Prostate gland (tissue), 2 donors: ENCODE measurements at regions not wholly inside any gene's neighbourhood (a gene's known extent, or its start where the extent isn't known, plus 50 kb on each side); places are given as distances from the start of the nearest gene placed in this dataset.

Experiments
- DNase-seq: peaks from one replicate; pipeline ENCODE4 v3.0.0-alpha.2; 2019; ENCODE audit warnings: low spot score
- H3K27ac ChIP-seq, 2 donors: fragments of 200-600 bp; sonication (generic); 2 replicates each; pipeline ENCODE4 v1.5.1; 2017 to 2019
- H3K27me3 ChIP-seq: fragments of 200-600 bp; sonication (generic); replicated peaks from 2 replicates; pipeline ENCODE4 v1.5.1; 2019; ENCODE audit not compliant: insufficient read depth
- H3K36me3 ChIP-seq, 2 donors: fragments of 200-600 bp; sonication (generic); 1 replicate in 1 of 2; 2 replicates in 1 of 2; pipeline versions ENCODE4 v1.5.1 to v1.8.1; 2017 to 2019
- H3K4me1 ChIP-seq: fragments of 200-600 bp; sonication (generic); replicated peaks from 2 replicates; pipeline ENCODE4 v1.5.1; 2019
- H3K4me3 ChIP-seq, 2 donors: fragments of 200-600 bp; sonication (generic); 2 replicates each; pipeline ENCODE4 v1.5.1; 2017 to 2019
- H3K9me3 ChIP-seq: fragments of 200-600 bp; sonication (generic); 2 replicates; pipeline ENCODE4 v1.5.1; 2017
- POLR2A ChIP-seq: fragments of 450-650 bp; IDR thresholded peaks from one replicate; pipeline ENCODE4 v1.6.1; 2016; ENCODE audit warnings: antibody characterized with exemption, mild to moderate bottlenecking
- POLR2AphosphoS5 ChIP-seq: sonication (generic); formaldehyde crosslinking; IDR thresholded peaks from one replicate; pipeline ENCODE4 v1.6.1; 2017; ENCODE audit warnings: antibody characterized with exemption
- WGBS: methylation state at CpG from one replicate; pipeline ENCODE4 v1.1.5; 2018; 5-methylcytosine and 5-hydroxymethylcytosine counted together
- intact Hi-C: fragments of 100-400 bp; cut with DNase I; formaldehyde crosslinking; loops from one replicate; pipeline ENCODE4 v1.14.2; 2022
- TF ChIP-seq, protein P1 (sequence below), 4 experiments: fragments of 200-600 bp in 2 of 4; fragments of 450-650 bp in 2 of 4; sonication (generic) in 2 of 4; IDR thresholded peaks; 1 replicate in 3 of 4; 2 replicates in 1 of 4; pipeline ENCODE4 v1.5.1; 2016 to 2019; ENCODE audit warnings: antibody characterized with exemption in 4 of 4, mild to moderate bottlenecking in 2 of 4, moderate library complexity in 2 of 4

DNA sequence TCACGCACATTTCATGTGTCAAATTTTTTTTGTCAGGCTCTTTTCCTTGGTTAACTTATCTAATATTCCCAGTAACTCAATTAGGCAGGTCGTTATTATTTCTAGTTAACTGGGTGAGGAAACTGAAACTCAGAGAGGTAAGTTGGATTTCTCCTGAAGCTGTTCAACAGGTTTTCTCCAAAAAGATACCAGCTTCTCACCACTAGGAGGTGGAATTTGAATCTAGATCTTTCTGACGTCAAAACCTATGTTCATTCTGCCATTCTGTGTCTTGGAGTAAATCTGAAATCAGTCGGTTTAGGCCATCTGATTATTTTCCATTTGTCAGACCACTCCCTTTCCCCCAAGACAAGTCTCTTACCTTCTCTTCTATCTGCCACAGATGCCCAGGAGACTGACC lies 572.9 kb downstream of the ACTL7B start:
- Histone ChIP-seq H3K9me3 (no peaks in the 10 kb centered on the region), H3K4me1 (peaks cover 5% of the 10 kb centered on the region)

DNA sequence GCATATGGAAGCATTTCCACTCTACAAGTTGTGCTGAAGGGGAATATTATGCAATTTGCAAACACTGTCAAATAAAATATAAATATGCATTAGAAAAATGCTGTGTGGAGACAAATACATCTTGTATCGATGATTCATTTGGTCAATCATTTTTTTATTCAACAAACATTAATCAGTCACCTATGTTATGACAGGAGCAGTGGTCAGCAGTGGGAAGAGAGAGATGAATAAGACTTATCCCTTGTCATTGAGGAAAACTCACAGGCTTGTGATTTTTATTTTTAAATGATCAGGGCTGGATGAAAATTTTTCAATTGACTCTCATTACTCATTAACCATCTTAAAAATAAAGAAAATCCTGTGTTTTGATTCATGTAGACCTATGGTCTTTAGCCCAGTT lies 574.1 kb downstream of the ACTL7B start:
- Histone ChIP-seq H3K27ac (no peak overlapping the region), H3K36me3 (no peaks in the 10 kb centered on the region), H3K27me3 (no peaks in the 10 kb centered on the region), H3K9me3 (no peaks in the 10 kb centered on the region), H3K4me3 (no peak overlapping the region), H3K4me1 (peaks cover 5% of the 10 kb centered on the region)
- TF ChIP-seq, protein P1, sequence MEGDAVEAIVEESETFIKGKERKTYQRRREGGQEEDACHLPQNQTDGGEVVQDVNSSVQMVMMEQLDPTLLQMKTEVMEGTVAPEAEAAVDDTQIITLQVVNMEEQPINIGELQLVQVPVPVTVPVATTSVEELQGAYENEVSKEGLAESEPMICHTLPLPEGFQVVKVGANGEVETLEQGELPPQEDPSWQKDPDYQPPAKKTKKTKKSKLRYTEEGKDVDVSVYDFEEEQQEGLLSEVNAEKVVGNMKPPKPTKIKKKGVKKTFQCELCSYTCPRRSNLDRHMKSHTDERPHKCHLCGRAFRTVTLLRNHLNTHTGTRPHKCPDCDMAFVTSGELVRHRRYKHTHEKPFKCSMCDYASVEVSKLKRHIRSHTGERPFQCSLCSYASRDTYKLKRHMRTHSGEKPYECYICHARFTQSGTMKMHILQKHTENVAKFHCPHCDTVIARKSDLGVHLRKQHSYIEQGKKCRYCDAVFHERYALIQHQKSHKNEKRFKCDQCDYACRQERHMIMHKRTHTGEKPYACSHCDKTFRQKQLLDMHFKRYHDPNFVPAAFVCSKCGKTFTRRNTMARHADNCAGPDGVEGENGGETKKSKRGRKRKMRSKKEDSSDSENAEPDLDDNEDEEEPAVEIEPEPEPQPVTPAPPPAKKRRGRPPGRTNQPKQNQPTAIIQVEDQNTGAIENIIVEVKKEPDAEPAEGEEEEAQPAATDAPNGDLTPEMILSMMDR (IDR thresholded peaks at IDR 0.05): no peak
- TF ChIP-seq POLR2AphosphoS5 (no peak), POLR2A (no peak)
- WGBS: 89% methylated on average over 1 of the region's 1 CpG
- DNase-seq: no peak
- intact Hi-C loops: no loop called here

More for the DNA sequence above, 572.9 kb downstream of the ACTL7B start:
- Histone ChIP-seq H3K4me3 (no peak overlapping the region), H3K27ac (no peak overlapping the region), H3K27me3 (no peaks in the 10 kb centered on the region), H3K36me3 (no peaks in the 10 kb centered on the region)
- TF ChIP-seq POLR2A: no peak
- TF ChIP-seq POLR2AphosphoS5: no peak
- TF ChIP-seq, protein P1 (IDR thresholded peaks at IDR 0.05): peak in 1 of 4 experiments; percentile 13
- DNase-seq: no peak
- intact Hi-C loops: no loop called here
- 89% methylated on average over 4 of the region's 4 CpGs for WGBS

DNA sequence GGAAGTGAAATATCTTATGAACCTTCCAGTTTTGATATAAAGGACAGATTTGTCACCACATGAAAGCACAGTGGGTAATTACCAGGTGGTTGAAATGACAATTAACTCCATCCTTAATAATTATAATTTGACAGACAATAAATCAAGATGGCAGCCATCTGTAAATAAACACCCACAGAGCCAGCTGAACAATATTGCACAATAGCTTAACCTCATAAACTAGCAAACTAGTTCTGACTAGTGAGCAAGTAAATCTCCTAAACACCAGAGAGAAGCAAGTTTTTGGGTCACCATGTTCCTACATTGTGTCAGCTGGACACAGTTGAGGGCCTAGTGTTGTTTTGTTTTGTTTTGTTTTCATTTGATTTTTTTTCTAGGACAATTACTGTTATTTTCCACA lies 577.4 kb downstream of the ACTL7B start:
- Histone ChIP-seq H3K4me1 (peaks cover 5% of the 10 kb centered on the region), H3K9me3 (no peaks in the 10 kb centered on the region), H3K27me3 (no peaks in the 10 kb centered on the region), H3K4me3 (no peak overlapping the region), H3K36me3 (no peaks in the 10 kb centered on the region), H3K27ac (peak overlapping the region in 1 of 2 donors; percentile 24)
- no peak for DNase-seq
- intact Hi-C loops: loop anchor here (10.0 kb wide), 2 partner anchors 286 to 524 kb away; no protein-coding TSS in a partner anchor
- peak; percentile 37 for TF ChIP-seq POLR2AphosphoS5
- TF ChIP-seq, protein P1 (IDR thresholded peaks at IDR 0.05): no peak

DNA sequence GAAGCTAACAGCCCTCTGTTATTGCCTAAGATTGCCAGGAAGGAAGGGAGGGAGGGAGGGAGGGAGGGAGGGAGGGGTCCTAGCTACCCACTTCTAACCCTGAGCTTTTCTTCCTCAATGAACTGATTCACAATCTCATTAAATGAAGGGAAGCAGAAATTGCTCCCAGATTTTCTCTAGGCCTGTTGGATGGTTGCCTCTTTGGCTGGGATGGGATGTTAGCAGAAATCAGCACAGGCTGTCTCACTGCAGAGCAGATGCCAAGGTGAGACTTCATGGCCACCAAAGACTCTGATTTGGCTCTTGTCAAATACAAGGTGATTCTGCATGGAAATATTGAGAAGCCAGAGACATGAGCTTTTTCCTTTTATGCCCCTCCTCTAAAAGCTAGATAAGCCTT lies 578.6 kb downstream of the ACTL7B start:
- TF ChIP-seq POLR2A (no peak), POLR2AphosphoS5 (no peak)
- TF ChIP-seq, protein P1 (IDR thresholded peaks at IDR 0.05): no peak
- DNase-seq: no peak
- intact Hi-C loops: loop anchor here (10.0 kb wide), 2 partner anchors 288 to 522 kb away; no protein-coding TSS in a partner anchor
- H3K27me3 ChIP-seq: no peaks in the 10 kb centered on the region
- peaks cover 5% of the 10 kb centered on the region for H3K4me1 ChIP-seq
- no peak overlapping the region for H3K27ac ChIP-seq
- H3K36me3 ChIP-seq: no peaks in the 10 kb centered on the region
- H3K4me3 ChIP-seq: no peak overlapping the region
- no peaks in the 10 kb centered on the region for H3K9me3 ChIP-seq

DNA sequence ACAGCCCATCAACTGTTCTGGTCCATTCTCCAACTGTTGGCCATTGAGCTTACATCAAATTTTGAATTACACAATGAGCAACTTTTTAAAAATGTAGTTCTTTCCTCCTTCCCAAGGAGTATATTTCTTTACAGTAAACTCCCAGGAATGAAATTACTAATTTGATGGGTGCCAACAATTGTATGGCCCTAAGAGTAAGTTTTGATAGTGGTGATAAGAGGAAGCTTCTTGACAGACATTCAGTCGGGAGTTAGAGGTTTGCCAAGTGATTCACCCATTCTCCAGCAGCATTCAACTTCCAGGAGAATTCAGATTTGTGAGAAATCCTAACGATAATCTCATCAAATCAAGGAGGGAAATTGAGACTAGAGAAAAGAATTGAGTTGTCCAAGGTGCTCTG lies 579.9 kb downstream of the ACTL7B start:
- DNase-seq: no peak
- TF ChIP-seq POLR2A: no peak
- TF ChIP-seq, protein P1 (IDR thresholded peaks at IDR 0.05): no peak
- TF ChIP-seq POLR2AphosphoS5: no peak
- intact Hi-C loops: loop anchor here (10.0 kb wide), 2 partner anchors 289 to 521 kb away; no protein-coding TSS in a partner anchor

More for the DNA sequence above, 579.9 kb downstream of the ACTL7B start:
- Histone ChIP-seq H3K4me3 (no peak overlapping the region), H3K36me3 (no peaks in the 10 kb centered on the region), H3K4me1 (peaks cover 5% of the 10 kb centered on the region), H3K27me3 (no peaks in the 10 kb centered on the region), H3K27ac (no peak overlapping the region), H3K9me3 (no peaks in the 10 kb centered on the region)
- 95% methylated on average over 2 of the region's 2 CpGs for WGBS
